SK-N-SH (cell line): ENCODE measurements at regions not wholly inside any gene's neighbourhood (a gene's known extent, or its start where the extent isn't known, plus 50 kb on each side); places are given as distances from the start of the nearest gene placed in this dataset.

Experiments
- CTCF ChIA-PET: fragments of 300-600, 350-600 bp; formaldehyde crosslinking; extraction: SDS; loops from one replicate; lab custom pipeline; 2021; lab: Yijun Ruan, JAX
- POLR2A ChIA-PET: fragments of 350-600 bp; sonication (Branson Sonifier 250); formaldehyde crosslinking; extraction: SDS; loops from one replicate; lab custom pipeline; 2020; ENCODE audit warnings: antibody characterized with exemption, inconsistent platforms; lab: Yijun Ruan, JAX
- DNase-seq: peaks from one replicate; pipeline ENCODE4 v3.0.0; 2012
- H2AFZ ChIP-seq: fragments of 200-600 bp; sonication (generic); 2 replicates; pipeline ENCODE4 v1.8.1; 2016; ENCODE audit warnings: antibody characterized with exemption, mild to moderate bottlenecking, low read depth
- H3F3A ChIP-seq: fragments of 200-600 bp; sonication (generic); replicated peaks from 2 replicates; pipeline ENCODE3; 2016; ENCODE audit warnings: antibody characterized with exemption, mild to moderate bottlenecking; ENCODE audit not compliant: insufficient read depth
- H3K27ac ChIP-seq, 2 experiments: fragments of 200-500 bp in 1 of 2; fragments of 200-600 bp in 1 of 2; sonication (Bioruptor generic) in 1 of 2; sonication (generic), shearing (Covaris generic) in 1 of 2; 2 replicates each; pipeline versions ENCODE4 v1.5.1 to v1.6.1; 2014 to 2016; ENCODE audit warnings: low read depth in 2 of 2, inconsistent platforms in 1 of 2, low read length in 1 of 2, mild to moderate bottlenecking in 1 of 2, mixed read lengths in 1 of 2
- H3K27me3 ChIP-seq: fragments of 200-600 bp; sonication (generic), shearing (Covaris generic); 2 replicates; pipeline ENCODE4 v1.6.1; 2016; ENCODE audit warnings: mixed run types; ENCODE audit not compliant: insufficient read depth
- H3K36me3 ChIP-seq, 2 experiments: fragments of 200-500 bp in 1 of 2; fragments of 200-600 bp in 1 of 2; sonication (Bioruptor generic) in 1 of 2; sonication (generic) in 1 of 2; replicated peaks in 1 of 2; 2 replicates each; pipeline versions ENCODE3 to v1.5.1; 2014 to 2016; ENCODE audit warnings: low read length in 1 of 2, mild to moderate bottlenecking in 1 of 2; ENCODE audit not compliant: insufficient read depth in 2 of 2, control insufficient read depth in 1 of 2
- H3K4me1 ChIP-seq, 2 experiments: fragments of 200-500 bp in 1 of 2; fragments of 200-600 bp in 1 of 2; sonication (Bioruptor generic) in 1 of 2; sonication (generic), shearing (Covaris generic) in 1 of 2; 2 replicates each; pipeline versions ENCODE4 v1.5.1 to v1.6.1; 2014 to 2016; ENCODE audit warnings: low read depth in 1 of 2, low read length in 1 of 2, mixed run types in 1 of 2; ENCODE audit not compliant: insufficient read depth in 2 of 2, control insufficient read depth in 1 of 2
- H3K4me2 ChIP-seq: fragments of 200-600 bp; sonication (generic), shearing (Covaris generic); 2 replicates; pipeline ENCODE4 v1.6.1; 2017; ENCODE audit warnings: mixed run types
- H3K4me3 ChIP-seq, 2 experiments: fragments of 200-500 bp in 1 of 2; fragments of 200-600 bp in 1 of 2; sonication (Bioruptor generic) in 1 of 2; sonication (generic), shearing (Covaris generic) in 1 of 2; 2 replicates each; pipeline versions ENCODE4 v1.5.1 to v1.8.1; 2014 to 2016; ENCODE audit warnings: low read depth in 2 of 2, inconsistent platforms in 1 of 2, low read length in 1 of 2, mild to moderate bottlenecking in 1 of 2, mixed read lengths in 1 of 2, moderate library complexity in 1 of 2
- H3K79me2 ChIP-seq: fragments of 200-600 bp; sonication (generic); 2 replicates; pipeline ENCODE4 v1.8.1; 2017; ENCODE audit warnings: mild to moderate bottlenecking; ENCODE audit not compliant: insufficient read depth
- H3K9ac ChIP-seq: fragments of 200-600 bp; sonication (generic); 2 replicates; pipeline ENCODE4 v1.6.1; 2017; ENCODE audit warnings: mixed run types
- H3K9me2 ChIP-seq: fragments of 200-600 bp; sonication (generic); 2 replicates; pipeline ENCODE4 v1.6.1; 2017; ENCODE audit warnings: mixed run types
- H3K9me3 ChIP-seq: fragments of 200-600 bp; sonication (generic); 2 replicates; pipeline ENCODE4 v1.6.1; 2017; ENCODE audit warnings: mixed run types, mild to moderate bottlenecking, moderate library complexity
- H4K20me1 ChIP-seq: fragments of 200-600 bp; sonication (generic); 2 replicates; pipeline ENCODE4 v1.6.1; 2017; ENCODE audit warnings: mild to moderate bottlenecking, mixed run types; ENCODE audit not compliant: insufficient read depth
- ELF1 ChIP-seq: IDR thresholded peaks from 2 replicates; pipeline ENCODE4 v1.4.0; 2012
- EZH2phosphoT487 ChIP-seq: fragments of 200-600 bp; sonication (generic); IDR thresholded peaks from 2 replicates; pipeline ENCODE4 v1.6.1; 2017; ENCODE audit warnings: low read depth, mixed run types, mild to moderate bottlenecking, antibody characterized with exemption, moderate library complexity, borderline replicate concordance
- FOSL2 ChIP-seq: IDR thresholded peaks from 2 replicates; pipeline ENCODE4 v1.4.0; 2012; ENCODE audit warnings: low read depth, mild to moderate bottlenecking, moderate library complexity, borderline replicate concordance
- GABPA ChIP-seq: IDR thresholded peaks from 2 replicates; pipeline ENCODE4 v1.4.0; 2012; ENCODE audit warnings: low read depth, mild to moderate bottlenecking
- MXI1 ChIP-seq: IDR thresholded peaks from 2 replicates; pipeline ENCODE4 v1.6.1; 2012; ENCODE audit warnings: mild to moderate bottlenecking, low read depth, low read length, improper control_type of control experiment
- NFIC ChIP-seq: IDR thresholded peaks from 2 replicates; pipeline ENCODE4 v1.4.0; 2012; ENCODE audit warnings: borderline replicate concordance
- NRF1 ChIP-seq: IDR thresholded peaks from 2 replicates; pipeline ENCODE4 v1.6.1; 2012; ENCODE audit warnings: low read depth, mild to moderate bottlenecking, low read length
- RFX5 ChIP-seq: IDR thresholded peaks from 2 replicates; pipeline ENCODE4 v1.6.1; 2012; ENCODE audit warnings: mild to moderate bottlenecking, improper control_type of control experiment, low read length
- TCF12 ChIP-seq: IDR thresholded peaks from 2 replicates; pipeline ENCODE4 v1.4.0; 2012
- TEAD4 ChIP-seq: IDR thresholded peaks from 2 replicates; pipeline ENCODE4 v1.4.0; 2012; ENCODE audit warnings: mild to moderate bottlenecking, borderline replicate concordance; ENCODE audit not compliant: insufficient read depth
- whole genome bisulfite sequencing: methylation state at CpG from one replicate; pipeline ENCODE4 v1.1.6; 2017; ENCODE audit warnings: low lambda C conversion rate; 5-methylcytosine and 5-hydroxymethylcytosine counted together
- TF ChIP-seq, protein P1 (sequence below): IDR thresholded peaks from 2 replicates; pipeline ENCODE4 v1.4.0; 2012; ENCODE audit warnings: low read depth, borderline replicate concordance
- TF ChIP-seq, protein P2 (sequence below): IDR thresholded peaks from 2 replicates; pipeline ENCODE4 v1.6.1; 2012; ENCODE audit warnings: mild to moderate bottlenecking, low read depth, low read length, moderate library complexity
- TF ChIP-seq, protein P3 (sequence below): fragments of 200-600 bp; sonication (generic); IDR thresholded peaks from 2 replicates; pipeline ENCODE4 v1.6.1; 2017; ENCODE audit warnings: antibody characterized with exemption, mild to moderate bottlenecking, moderate library complexity
- TF ChIP-seq, protein P4 (sequence below): IDR thresholded peaks from 2 replicates; pipeline ENCODE4; 2012
- TF ChIP-seq, protein P5 (sequence below): IDR thresholded peaks from 2 replicates; pipeline ENCODE4 v1.4.0; 2012; ENCODE audit warnings: low read depth, borderline replicate concordance
- TF ChIP-seq, protein P6 (sequence below): fragments of 150-350 bp; IDR thresholded peaks from 2 replicates; pipeline ENCODE4 v1.6.1; 2016; ENCODE audit warnings: mild to moderate bottlenecking, low read depth, low read length
- TF ChIP-seq, protein P7 (sequence below): fragments of 150-350 bp; IDR thresholded peaks from 2 replicates; pipeline ENCODE4 v1.6.1; 2017; ENCODE audit warnings: antibody characterized with exemption, low read length, low read depth, borderline replicate concordance

DNA sequence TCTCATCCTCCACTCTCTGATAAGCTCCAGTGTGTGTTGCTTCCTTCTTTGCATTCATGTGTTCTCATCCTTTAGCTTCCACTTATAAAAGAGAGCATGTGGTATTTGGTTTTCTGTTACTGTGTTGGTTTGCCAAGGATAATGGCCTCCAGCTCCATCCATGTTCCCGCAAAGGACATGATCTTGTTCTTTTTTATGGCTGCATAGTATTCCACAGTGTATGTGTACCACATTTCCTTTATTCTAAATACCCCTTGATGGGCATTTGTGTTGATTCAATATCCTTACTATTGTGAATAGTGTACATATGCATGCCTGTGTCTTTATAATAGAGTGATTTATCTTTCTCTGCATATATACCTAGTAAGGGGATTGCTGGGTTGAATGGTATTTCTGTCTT, 155.1 kb downstream of the DCK start (continued):
- TF ChIP-seq, protein P1, sequence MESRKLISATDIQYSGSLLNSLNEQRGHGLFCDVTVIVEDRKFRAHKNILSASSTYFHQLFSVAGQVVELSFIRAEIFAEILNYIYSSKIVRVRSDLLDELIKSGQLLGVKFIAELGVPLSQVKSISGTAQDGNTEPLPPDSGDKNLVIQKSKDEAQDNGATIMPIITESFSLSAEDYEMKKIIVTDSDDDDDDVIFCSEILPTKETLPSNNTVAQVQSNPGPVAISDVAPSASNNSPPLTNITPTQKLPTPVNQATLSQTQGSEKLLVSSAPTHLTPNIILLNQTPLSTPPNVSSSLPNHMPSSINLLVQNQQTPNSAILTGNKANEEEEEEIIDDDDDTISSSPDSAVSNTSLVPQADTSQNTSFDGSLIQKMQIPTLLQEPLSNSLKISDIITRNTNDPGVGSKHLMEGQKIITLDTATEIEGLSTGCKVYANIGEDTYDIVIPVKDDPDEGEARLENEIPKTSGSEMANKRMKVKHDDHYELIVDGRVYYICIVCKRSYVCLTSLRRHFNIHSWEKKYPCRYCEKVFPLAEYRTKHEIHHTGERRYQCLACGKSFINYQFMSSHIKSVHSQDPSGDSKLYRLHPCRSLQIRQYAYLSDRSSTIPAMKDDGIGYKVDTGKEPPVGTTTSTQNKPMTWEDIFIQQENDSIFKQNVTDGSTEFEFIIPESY: no peak

DNA sequence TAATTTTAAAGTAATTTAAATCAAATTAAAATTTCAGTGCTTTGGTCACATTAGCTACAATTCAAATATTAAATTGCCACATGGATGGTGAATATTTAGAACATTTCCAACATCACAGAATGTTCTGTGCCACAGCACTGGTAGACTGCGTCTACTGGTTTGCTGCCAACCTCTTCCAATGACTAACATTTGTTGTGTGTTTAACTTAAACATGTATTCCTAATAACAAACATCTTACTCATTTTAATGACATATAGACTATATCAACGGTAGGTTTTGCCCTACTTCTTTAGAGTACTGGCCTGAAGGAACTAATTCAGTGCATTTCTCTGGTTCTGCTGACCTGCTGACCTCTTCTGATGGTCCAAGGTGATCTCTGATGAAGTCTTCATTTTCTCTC, 157.6 kb downstream of the DCK start:
- Histone ChIP-seq H3K36me3 (no peaks in the 10 kb centered on the region), H3F3A (no peaks in the 10 kb centered on the region), H3K79me2 (no peaks in the 10 kb centered on the region), H3K4me3 (no peak overlapping the region), H4K20me1 (no peaks in the 10 kb centered on the region), H3K9ac (no peak overlapping the region), H3K4me2 (no peak overlapping the region), H3K27ac (no peak overlapping the region), H3K9me2 (no peaks in the 10 kb centered on the region), H3K27me3 (peaks cover 16% of the 10 kb centered on the region; the same call in 1 of the 2 replicates), H3K4me1 (no peaks in the 10 kb centered on the region), H2AFZ (no peak overlapping the region), H3K9me3 (no peaks in the 10 kb centered on the region)
- ChIA-PET CTCF (no interaction called here), POLR2A (no interaction called here)
- no peak for DNase-seq
- WGBS: 11% methylated on average over 2 of the region's 2 CpGs
- TF ChIP-seq, protein P2, sequence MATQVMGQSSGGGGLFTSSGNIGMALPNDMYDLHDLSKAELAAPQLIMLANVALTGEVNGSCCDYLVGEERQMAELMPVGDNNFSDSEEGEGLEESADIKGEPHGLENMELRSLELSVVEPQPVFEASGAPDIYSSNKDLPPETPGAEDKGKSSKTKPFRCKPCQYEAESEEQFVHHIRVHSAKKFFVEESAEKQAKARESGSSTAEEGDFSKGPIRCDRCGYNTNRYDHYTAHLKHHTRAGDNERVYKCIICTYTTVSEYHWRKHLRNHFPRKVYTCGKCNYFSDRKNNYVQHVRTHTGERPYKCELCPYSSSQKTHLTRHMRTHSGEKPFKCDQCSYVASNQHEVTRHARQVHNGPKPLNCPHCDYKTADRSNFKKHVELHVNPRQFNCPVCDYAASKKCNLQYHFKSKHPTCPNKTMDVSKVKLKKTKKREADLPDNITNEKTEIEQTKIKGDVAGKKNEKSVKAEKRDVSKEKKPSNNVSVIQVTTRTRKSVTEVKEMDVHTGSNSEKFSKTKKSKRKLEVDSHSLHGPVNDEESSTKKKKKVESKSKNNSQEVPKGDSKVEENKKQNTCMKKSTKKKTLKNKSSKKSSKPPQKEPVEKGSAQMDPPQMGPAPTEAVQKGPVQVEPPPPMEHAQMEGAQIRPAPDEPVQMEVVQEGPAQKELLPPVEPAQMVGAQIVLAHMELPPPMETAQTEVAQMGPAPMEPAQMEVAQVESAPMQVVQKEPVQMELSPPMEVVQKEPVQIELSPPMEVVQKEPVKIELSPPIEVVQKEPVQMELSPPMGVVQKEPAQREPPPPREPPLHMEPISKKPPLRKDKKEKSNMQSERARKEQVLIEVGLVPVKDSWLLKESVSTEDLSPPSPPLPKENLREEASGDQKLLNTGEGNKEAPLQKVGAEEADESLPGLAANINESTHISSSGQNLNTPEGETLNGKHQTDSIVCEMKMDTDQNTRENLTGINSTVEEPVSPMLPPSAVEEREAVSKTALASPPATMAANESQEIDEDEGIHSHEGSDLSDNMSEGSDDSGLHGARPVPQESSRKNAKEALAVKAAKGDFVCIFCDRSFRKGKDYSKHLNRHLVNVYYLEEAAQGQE: no peak
- TF ChIP-seq, protein P3, sequence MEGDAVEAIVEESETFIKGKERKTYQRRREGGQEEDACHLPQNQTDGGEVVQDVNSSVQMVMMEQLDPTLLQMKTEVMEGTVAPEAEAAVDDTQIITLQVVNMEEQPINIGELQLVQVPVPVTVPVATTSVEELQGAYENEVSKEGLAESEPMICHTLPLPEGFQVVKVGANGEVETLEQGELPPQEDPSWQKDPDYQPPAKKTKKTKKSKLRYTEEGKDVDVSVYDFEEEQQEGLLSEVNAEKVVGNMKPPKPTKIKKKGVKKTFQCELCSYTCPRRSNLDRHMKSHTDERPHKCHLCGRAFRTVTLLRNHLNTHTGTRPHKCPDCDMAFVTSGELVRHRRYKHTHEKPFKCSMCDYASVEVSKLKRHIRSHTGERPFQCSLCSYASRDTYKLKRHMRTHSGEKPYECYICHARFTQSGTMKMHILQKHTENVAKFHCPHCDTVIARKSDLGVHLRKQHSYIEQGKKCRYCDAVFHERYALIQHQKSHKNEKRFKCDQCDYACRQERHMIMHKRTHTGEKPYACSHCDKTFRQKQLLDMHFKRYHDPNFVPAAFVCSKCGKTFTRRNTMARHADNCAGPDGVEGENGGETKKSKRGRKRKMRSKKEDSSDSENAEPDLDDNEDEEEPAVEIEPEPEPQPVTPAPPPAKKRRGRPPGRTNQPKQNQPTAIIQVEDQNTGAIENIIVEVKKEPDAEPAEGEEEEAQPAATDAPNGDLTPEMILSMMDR: no peak
- TF ChIP-seq MXI1 (no peak), RFX5 (no peak), ELF1 (no peak), EZH2phosphoT487 (no peak), NRF1 (no peak), TCF12 (no peak), NFIC (no peak), TEAD4 (no peak), FOSL2 (no peak), GABPA (no peak)
- TF ChIP-seq, protein P4, sequence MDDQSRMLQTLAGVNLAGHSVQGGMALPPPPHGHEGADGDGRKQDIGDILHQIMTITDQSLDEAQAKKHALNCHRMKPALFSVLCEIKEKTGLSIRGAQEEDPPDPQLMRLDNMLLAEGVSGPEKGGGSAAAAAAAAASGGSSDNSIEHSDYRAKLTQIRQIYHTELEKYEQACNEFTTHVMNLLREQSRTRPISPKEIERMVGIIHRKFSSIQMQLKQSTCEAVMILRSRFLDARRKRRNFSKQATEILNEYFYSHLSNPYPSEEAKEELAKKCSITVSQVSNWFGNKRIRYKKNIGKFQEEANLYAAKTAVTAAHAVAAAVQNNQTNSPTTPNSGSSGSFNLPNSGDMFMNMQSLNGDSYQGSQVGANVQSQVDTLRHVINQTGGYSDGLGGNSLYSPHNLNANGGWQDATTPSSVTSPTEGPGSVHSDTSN: no peak
- TF ChIP-seq, protein P5, sequence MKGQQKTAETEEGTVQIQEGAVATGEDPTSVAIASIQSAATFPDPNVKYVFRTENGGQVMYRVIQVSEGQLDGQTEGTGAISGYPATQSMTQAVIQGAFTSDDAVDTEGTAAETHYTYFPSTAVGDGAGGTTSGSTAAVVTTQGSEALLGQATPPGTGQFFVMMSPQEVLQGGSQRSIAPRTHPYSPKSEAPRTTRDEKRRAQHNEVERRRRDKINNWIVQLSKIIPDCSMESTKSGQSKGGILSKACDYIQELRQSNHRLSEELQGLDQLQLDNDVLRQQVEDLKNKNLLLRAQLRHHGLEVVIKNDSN: no peak
- TF ChIP-seq, protein P6, sequence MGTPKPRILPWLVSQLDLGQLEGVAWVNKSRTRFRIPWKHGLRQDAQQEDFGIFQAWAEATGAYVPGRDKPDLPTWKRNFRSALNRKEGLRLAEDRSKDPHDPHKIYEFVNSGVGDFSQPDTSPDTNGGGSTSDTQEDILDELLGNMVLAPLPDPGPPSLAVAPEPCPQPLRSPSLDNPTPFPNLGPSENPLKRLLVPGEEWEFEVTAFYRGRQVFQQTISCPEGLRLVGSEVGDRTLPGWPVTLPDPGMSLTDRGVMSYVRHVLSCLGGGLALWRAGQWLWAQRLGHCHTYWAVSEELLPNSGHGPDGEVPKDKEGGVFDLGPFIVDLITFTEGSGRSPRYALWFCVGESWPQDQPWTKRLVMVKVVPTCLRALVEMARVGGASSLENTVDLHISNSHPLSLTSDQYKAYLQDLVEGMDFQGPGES: no peak
- TF ChIP-seq, protein P7, sequence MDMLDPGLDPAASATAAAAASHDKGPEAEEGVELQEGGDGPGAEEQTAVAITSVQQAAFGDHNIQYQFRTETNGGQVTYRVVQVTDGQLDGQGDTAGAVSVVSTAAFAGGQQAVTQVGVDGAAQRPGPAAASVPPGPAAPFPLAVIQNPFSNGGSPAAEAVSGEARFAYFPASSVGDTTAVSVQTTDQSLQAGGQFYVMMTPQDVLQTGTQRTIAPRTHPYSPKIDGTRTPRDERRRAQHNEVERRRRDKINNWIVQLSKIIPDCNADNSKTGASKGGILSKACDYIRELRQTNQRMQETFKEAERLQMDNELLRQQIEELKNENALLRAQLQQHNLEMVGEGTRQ: no peak
- TF ChIP-seq, protein P1: no peak
